Cardiac septum (tissue), 1 donor: ENCODE measurements at regions not wholly inside any gene's neighbourhood (a gene's known extent, or its start where the extent isn't known, plus 50 kb on each side); places are given as distances from the start of the nearest gene placed in this dataset.
"Not testable (repeated sequence)": the region's sequence is repeated elsewhere in the genome, so short reads cannot be mapped to it uniquely, and the experiment has no call there.

Experiments
- DNase-seq: peaks from one replicate; pipeline ENCODE4 v3.0.0-alpha.2; 2020; ENCODE audit warnings: low spot score
- intact Hi-C: fragments of 100-400 bp; cut with DNase I; formaldehyde crosslinking; loops from one replicate; pipeline ENCODE4 v1.14.0; 2022
- donor health status: DM: no; HTN: no; CAD: no.

- intact Hi-C loops, result no loop called here
- DNase-seq, result no peak
Measured at GRCh38 chr14:84454114-84454513, 1075.8 kb upstream of the FLRT2 start.

- no peak for DNase-seq
- intact Hi-C loops, result no loop called here
Measured at GRCh38 chr14:84456946-84457345, 1073.0 kb upstream of the FLRT2 start.

GRCh38 chr14:84458881-84459280 lies 1071.1 kb upstream of the FLRT2 start:
- no peak for DNase-seq
- intact Hi-C loops, result no loop called here

- intact Hi-C loops, result no loop called here
- DNase-seq, result no peak
Measured at GRCh38 chr14:84465880-84466279, 1064.1 kb upstream of the FLRT2 start.

GRCh38 chr14:84468153-84468552 lies 1061.8 kb upstream of the FLRT2 start:
- intact Hi-C loops, result no loop called here
- DNase-seq, result no peak

GRCh38 chr14:84477996-84478395 lies 1051.9 kb upstream of the FLRT2 start:
- intact Hi-C loops, result no loop called here
- no peak for DNase-seq

- intact Hi-C loops, result no loop called here
- no peak for DNase-seq
Measured at GRCh38 chr14:84482256-84483071, 1047.5 kb upstream of the FLRT2 start.

GRCh38 chr14:84483072-84483420 lies 1046.9 kb upstream of the FLRT2 start:
- DNase-seq, result no peak
- intact Hi-C loops, result no loop called here

- DNase-seq, intact Hi-C loops: not testable (repeated sequence)
Measured at GRCh38 chr14:84484243-84484642, 1045.7 kb upstream of the FLRT2 start.

GRCh38 chr14:84485036-84485435 lies 1044.9 kb upstream of the FLRT2 start:
- DNase-seq, result no peak
- intact Hi-C loops, result no loop called here

- DNase-seq, result no peak
- intact Hi-C loops, result no loop called here
Measured at GRCh38 chr14:84490081-84490480, 1039.9 kb upstream of the FLRT2 start.

- intact Hi-C loops, result no loop called here
- DNase-seq, result no peak
Measured at GRCh38 chr14:84492685-84493084, 1037.3 kb upstream of the FLRT2 start.

GRCh38 chr14:84493779-84494178 lies 1036.2 kb upstream of the FLRT2 start:
- intact Hi-C loops, result no loop called here
- DNase-seq, result no peak

GRCh38 chr14:84496677-84497076 lies 1033.3 kb upstream of the FLRT2 start:
- DNase-seq, result no peak
- intact Hi-C loops, result no loop called here

GRCh38 chr14:84512823-84513222 lies 1017.1 kb upstream of the FLRT2 start:
- intact Hi-C loops, DNase-seq: not testable (repeated sequence)

GRCh38 chr14:84519836-84520235 lies 1010.1 kb upstream of the FLRT2 start:
- DNase-seq, result no peak
- intact Hi-C loops, result no loop called here

GRCh38 chr14:84520711-84521338 lies 1009.1 kb upstream of the FLRT2 start:
- DNase-seq, result no peak
- intact Hi-C loops, result no loop called here

GRCh38 chr14:84523746-84524145 lies 1006.2 kb upstream of the FLRT2 start:
- no peak for DNase-seq
- intact Hi-C loops, result no loop called here

GRCh38 chr14:84527706-84528105 lies 1002.2 kb upstream of the FLRT2 start:
- intact Hi-C loops, result no loop called here
- DNase-seq, result no peak

GRCh38 chr14:84532016-84532415 lies 997.9 kb upstream of the FLRT2 start:
- DNase-seq, result no peak
- intact Hi-C loops, result no loop called here

GRCh38 chr14:84533181-84533725 lies 996.7 kb upstream of the FLRT2 start:
- intact Hi-C loops, result no loop called here
- DNase-seq, result no peak
